Keratinocyte (primary cell): ENCODE measurements at regions not wholly inside any gene's neighbourhood (a gene's known extent, or its start where the extent isn't known, plus 50 kb on each side); places are given as distances from the start of the nearest gene placed in this dataset.

Experiments
- EZH2 ChIP-seq: IDR thresholded peaks from one replicate; pipeline ENCODE4 v1.6.1; 2012; ENCODE audit warnings: inconsistent platforms, mild to moderate bottlenecking, low read length, moderate library complexity
- TF ChIP-seq, protein P1 (sequence below), 3 experiments: IDR thresholded peaks in 1 of 3; conservative IDR thresholded peaks in 1 of 3; optimal IDR thresholded peaks in 1 of 3; 2 replicates in 2 of 3; 3 replicates in 1 of 3; pipeline versions ENCODE3 to v1.5.1; 2011; ENCODE audit warnings: low read length in 3 of 3, mild to moderate bottlenecking in 3 of 3, moderate library complexity in 2 of 3, control low read depth in 1 of 3, inconsistent platforms in 1 of 3; ENCODE audit not compliant: insufficient read depth in 2 of 3; ENCODE audit errors: extremely low read depth in 1 of 3

DNA sequence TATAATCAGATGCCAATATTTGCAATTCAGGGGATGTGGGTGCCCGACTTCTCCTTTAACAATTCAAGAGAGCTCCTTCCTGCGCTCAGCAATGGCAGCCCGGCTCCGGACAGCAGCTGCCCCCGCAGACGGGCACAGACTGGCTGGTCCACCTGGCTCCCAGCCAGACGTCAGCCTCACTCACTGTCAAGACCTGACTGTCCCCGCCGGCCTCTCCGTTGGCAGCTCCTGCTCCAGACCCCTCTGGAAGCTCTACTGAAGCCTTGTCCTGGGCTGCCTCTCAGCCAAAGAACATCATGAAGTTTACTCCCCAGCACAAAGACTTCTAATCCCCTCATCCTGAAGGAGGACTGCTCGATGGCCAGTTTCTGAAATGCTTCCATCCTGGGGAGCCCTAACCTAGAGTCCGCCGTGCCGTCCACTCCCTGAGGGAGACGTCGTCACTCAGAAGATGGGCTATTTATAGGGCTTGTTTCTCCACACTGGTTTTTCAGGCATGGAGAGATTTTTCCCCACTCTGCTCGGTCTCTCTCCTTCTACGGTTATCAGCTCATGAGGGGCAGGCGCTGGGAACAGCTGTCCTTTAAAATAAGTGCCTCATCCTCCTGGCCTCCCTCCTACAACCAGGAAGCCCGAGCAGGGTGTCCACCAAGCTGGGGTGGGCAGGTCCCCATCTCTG, 126.2 kb downstream of the RFLNA start:
- TF ChIP-seq, protein P1, sequence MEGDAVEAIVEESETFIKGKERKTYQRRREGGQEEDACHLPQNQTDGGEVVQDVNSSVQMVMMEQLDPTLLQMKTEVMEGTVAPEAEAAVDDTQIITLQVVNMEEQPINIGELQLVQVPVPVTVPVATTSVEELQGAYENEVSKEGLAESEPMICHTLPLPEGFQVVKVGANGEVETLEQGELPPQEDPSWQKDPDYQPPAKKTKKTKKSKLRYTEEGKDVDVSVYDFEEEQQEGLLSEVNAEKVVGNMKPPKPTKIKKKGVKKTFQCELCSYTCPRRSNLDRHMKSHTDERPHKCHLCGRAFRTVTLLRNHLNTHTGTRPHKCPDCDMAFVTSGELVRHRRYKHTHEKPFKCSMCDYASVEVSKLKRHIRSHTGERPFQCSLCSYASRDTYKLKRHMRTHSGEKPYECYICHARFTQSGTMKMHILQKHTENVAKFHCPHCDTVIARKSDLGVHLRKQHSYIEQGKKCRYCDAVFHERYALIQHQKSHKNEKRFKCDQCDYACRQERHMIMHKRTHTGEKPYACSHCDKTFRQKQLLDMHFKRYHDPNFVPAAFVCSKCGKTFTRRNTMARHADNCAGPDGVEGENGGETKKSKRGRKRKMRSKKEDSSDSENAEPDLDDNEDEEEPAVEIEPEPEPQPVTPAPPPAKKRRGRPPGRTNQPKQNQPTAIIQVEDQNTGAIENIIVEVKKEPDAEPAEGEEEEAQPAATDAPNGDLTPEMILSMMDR (optimal IDR thresholded peaks at IDR 0.05 in 1 of 3, IDR thresholded peaks at IDR 0.05 in 1 of 3, conservative IDR thresholded peaks at IDR 0.05 in 1 of 3; ENCODE audit: extremely low read depth in 1 of 3, insufficient read depth in 2 of 3, low read length in 3 of 3): no peak
- TF ChIP-seq EZH2: no peak
